ENCODE measurements at regions not wholly inside any gene's neighbourhood (a gene's known extent, or its start where the extent isn't known, plus 50 kb on each side); places are given as distances from the start of the nearest gene placed in this dataset.

GRCh38 chr1:60763741-60764140 lies 318.6 kb upstream of the NFIA start:
- TF ChIP-seq CTCF (IDR thresholded peaks at IDR 0.05) (no peak), ZFX (IDR thresholded peaks at IDR 0.05; ENCODE audit: borderline replicate concordance) (no peak)
- no peak overlapping the region for H3K27ac ChIP-seq

- H3K27ac ChIP-seq: no peak overlapping the region
- TF ChIP-seq ZFX (IDR thresholded peaks at IDR 0.05; ENCODE audit: borderline replicate concordance) (no peak), CTCF (IDR thresholded peaks at IDR 0.05) (no peak)
Measured at GRCh38 chr1:60762911-60763310, 319.4 kb upstream of the NFIA start.

- no peak overlapping the region for H3K27ac ChIP-seq
- TF ChIP-seq CTCF (IDR thresholded peaks at IDR 0.05) (no peak), ZFX (IDR thresholded peaks at IDR 0.05; ENCODE audit: borderline replicate concordance) (no peak)
Measured at GRCh38 chr1:60762176-60762575, 320.2 kb upstream of the NFIA start.

GRCh38 chr1:60759291-60759690 lies 323.1 kb upstream of the NFIA start:
- H3K27ac ChIP-seq: no peak overlapping the region
- TF ChIP-seq CTCF (IDR thresholded peaks at IDR 0.05) (no peak), ZFX (IDR thresholded peaks at IDR 0.05; ENCODE audit: borderline replicate concordance) (no peak)

- H3K27ac ChIP-seq: no peak overlapping the region
- no peak for TF ChIP-seq CTCF (IDR thresholded peaks at IDR 0.05)
- no peak for TF ChIP-seq ZFX (IDR thresholded peaks at IDR 0.05; ENCODE audit: borderline replicate concordance)
Measured at GRCh38 chr1:60757485-60757884, 324.9 kb upstream of the NFIA start.

GRCh38 chr1:60753036-60753900 lies 329.1 kb upstream of the NFIA start:
- no peak for TF ChIP-seq ZFX (IDR thresholded peaks at IDR 0.05; ENCODE audit: borderline replicate concordance)
- no peak for TF ChIP-seq CTCF (IDR thresholded peaks at IDR 0.05)
- H3K27ac ChIP-seq: no peak overlapping the region

- TF ChIP-seq CTCF (IDR thresholded peaks at IDR 0.05): no peak
- TF ChIP-seq ZFX (IDR thresholded peaks at IDR 0.05; ENCODE audit: borderline replicate concordance): no peak
- no peak overlapping the region for H3K27ac ChIP-seq
Measured at GRCh38 chr1:60751306-60751705, 331.1 kb upstream of the NFIA start.
